A673 (cell line): ENCODE measurements at regions not wholly inside any gene's neighbourhood (a gene's known extent, or its start where the extent isn't known, plus 50 kb on each side); places are given as distances from the start of the nearest gene placed in this dataset.

Experiments
- BruUV-seq: library from RNA; stranded (reverse); fragments of 400-500 nt; replicated peaks from 2 replicates; lab custom pipeline; 2021; lab: Mats Ljungman, UMichigan
- CTCF ChIA-PET: fragments of 300-600 bp; sonication (Branson Sonifier 250); formaldehyde crosslinking; loops from one replicate; lab custom pipeline; 2022; ENCODE audit warnings: antibody characterized with exemption; lab: Charles Lee
- POLR2A ChIA-PET: fragments of 300-600 bp; sonication (Branson Sonifier 250); formaldehyde crosslinking; loops from one replicate; lab custom pipeline; 2022; ENCODE audit warnings: antibody characterized with exemption; ENCODE audit not compliant: low non-redundant PET; lab: Charles Lee
- DNase-seq: peaks from one replicate; pipeline ENCODE4 v3.0.0-alpha.2; 2015; ENCODE audit warnings: low spot score
- H3K27ac ChIP-seq: fragments of 200-600 bp; sonication (generic); 2 replicates; pipeline ENCODE4 v1.5.1; 2016; ENCODE audit warnings: mixed run types, low read depth, mild to moderate bottlenecking, mixed read lengths, antibody characterized with exemption, low read length; ENCODE audit not compliant: poor library complexity, severe bottlenecking
- H3K27me3 ChIP-seq: fragments of 200-600 bp; sonication (generic); replicated peaks from 2 replicates; pipeline ENCODE4 v1.6.1; 2017; ENCODE audit warnings: mixed run types, low read depth, mild to moderate bottlenecking, mixed read lengths, antibody characterized with exemption, low read length; ENCODE audit not compliant: insufficient read depth, poor library complexity
- H3K36me3 ChIP-seq: fragments of 200-600 bp; sonication (generic); 2 replicates; pipeline ENCODE4 v1.6.1; 2016; ENCODE audit warnings: mixed run types, mild to moderate bottlenecking, mixed read lengths, antibody characterized with exemption, low read length; ENCODE audit not compliant: insufficient read depth, poor library complexity, severe bottlenecking
- H3K4me1 ChIP-seq: fragments of 200-600 bp; sonication (generic); 2 replicates; pipeline ENCODE4 v1.6.1; 2017; ENCODE audit warnings: mixed run types, mild to moderate bottlenecking, mixed read lengths, antibody characterized with exemption, low read length; ENCODE audit not compliant: insufficient read depth, poor library complexity, severe bottlenecking
- H3K4me3 ChIP-seq: fragments of 200-600 bp; sonication (generic); 2 replicates; pipeline ENCODE4 v1.5.1; 2016; ENCODE audit warnings: low read depth, mixed run types, mild to moderate bottlenecking, mixed read lengths, low read length; ENCODE audit not compliant: poor library complexity, severe bottlenecking
- H3K9me3 ChIP-seq: fragments of 200-600 bp; sonication (generic); 2 replicates; pipeline ENCODE4 v1.6.1; 2016; ENCODE audit warnings: mixed run types, low read depth, mild to moderate bottlenecking, mixed read lengths, antibody characterized with exemption, low read length; ENCODE audit not compliant: poor library complexity, severe bottlenecking
- EZH2 ChIP-seq: fragments of 200-600 bp; sonication (generic); IDR thresholded peaks from 2 replicates; pipeline ENCODE4 v1.6.1; 2017; ENCODE audit warnings: borderline replicate concordance, low read depth, mild to moderate bottlenecking, mixed read lengths, antibody characterized with exemption, low read length; ENCODE audit not compliant: poor library complexity, severe bottlenecking
- intact Hi-C: fragments of 100-400 bp; cut with micrococcal nuclease; formaldehyde crosslinking; loops from one replicate; pipeline ENCODE4 v1.10.0; 2022; ENCODE audit not compliant: unreplicated experiment
- TF ChIP-seq, protein P1 (sequence below): fragments of 300-800, 200-600 bp; sonication (generic); conservative IDR thresholded peaks from 2 replicates; pipeline ENCODE4 v1.5.1; 2017; ENCODE audit warnings: low read depth, mild to moderate bottlenecking, antibody characterized with exemption, low read length, moderate library complexity, mixed read lengths

DNA sequence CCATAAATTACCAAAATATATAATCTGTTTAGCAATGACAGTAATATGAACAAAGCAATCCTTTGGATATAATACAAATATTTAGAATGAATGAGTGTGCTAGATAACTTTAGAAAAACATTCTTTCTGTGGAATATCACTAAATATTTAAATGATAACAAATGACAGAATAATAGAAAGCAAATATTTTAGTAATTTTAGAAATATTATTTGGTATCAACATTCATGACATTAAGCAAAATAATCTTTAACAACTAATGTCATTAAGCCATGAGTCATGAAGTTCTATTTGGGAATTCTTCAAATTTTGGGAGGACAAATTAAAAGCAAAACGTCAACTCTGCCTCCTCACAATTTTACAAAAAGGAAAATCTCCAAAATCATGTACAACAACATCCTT is 844.8 kb upstream of the LRRN3 start:
- Histone ChIP-seq H3K9me3 (no peaks in the 10 kb centered on the region), H3K4me1 (no peaks in the 10 kb centered on the region), H3K36me3 (no peaks in the 10 kb centered on the region), H3K27me3 (no peaks in the 10 kb centered on the region), H3K4me3 (no peak overlapping the region), H3K27ac (no peak overlapping the region)
- no TSS peak for BruUV-seq
- CTCF ChIA-PET = no interaction called here
- POLR2A ChIA-PET = no interaction called here
- intact Hi-C loops = no loop called here
- no peak for DNase-seq
- no peak for TF ChIP-seq EZH2
- TF ChIP-seq, protein P1, sequence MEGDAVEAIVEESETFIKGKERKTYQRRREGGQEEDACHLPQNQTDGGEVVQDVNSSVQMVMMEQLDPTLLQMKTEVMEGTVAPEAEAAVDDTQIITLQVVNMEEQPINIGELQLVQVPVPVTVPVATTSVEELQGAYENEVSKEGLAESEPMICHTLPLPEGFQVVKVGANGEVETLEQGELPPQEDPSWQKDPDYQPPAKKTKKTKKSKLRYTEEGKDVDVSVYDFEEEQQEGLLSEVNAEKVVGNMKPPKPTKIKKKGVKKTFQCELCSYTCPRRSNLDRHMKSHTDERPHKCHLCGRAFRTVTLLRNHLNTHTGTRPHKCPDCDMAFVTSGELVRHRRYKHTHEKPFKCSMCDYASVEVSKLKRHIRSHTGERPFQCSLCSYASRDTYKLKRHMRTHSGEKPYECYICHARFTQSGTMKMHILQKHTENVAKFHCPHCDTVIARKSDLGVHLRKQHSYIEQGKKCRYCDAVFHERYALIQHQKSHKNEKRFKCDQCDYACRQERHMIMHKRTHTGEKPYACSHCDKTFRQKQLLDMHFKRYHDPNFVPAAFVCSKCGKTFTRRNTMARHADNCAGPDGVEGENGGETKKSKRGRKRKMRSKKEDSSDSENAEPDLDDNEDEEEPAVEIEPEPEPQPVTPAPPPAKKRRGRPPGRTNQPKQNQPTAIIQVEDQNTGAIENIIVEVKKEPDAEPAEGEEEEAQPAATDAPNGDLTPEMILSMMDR = no peak

DNA sequence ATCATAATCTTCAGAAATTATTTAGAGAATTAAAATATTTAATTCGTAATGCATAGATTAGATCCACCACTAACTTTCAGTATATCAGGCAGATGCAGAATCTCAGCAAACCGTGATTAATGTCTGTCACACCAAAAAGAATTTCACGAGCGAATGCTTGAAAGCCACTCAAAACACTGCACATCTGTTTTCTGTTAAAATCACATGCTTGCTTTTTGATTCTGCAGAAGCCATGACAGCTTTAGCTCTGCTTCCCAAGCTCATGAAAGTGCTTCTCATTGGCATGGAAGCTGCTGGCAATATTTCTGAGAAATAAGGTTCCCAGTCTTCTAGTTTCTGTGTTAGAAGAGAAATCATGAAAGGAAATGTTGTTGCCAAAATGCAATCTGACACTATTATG is 837.8 kb upstream of the LRRN3 start:
- Histone ChIP-seq H3K27me3 (no peaks in the 10 kb centered on the region), H3K4me1 (no peaks in the 10 kb centered on the region), H3K4me3 (no peak overlapping the region), H3K9me3 (no peaks in the 10 kb centered on the region), H3K27ac (no peak overlapping the region), H3K36me3 (no peaks in the 10 kb centered on the region)
- POLR2A ChIA-PET = no interaction called here
- intact Hi-C loops = no loop called here
- peak; percentile 6 for DNase-seq
- CTCF ChIA-PET = no interaction called here
- no TSS peak for BruUV-seq
- TF ChIP-seq, protein P1 = no peak
- no peak for TF ChIP-seq EZH2

DNA sequence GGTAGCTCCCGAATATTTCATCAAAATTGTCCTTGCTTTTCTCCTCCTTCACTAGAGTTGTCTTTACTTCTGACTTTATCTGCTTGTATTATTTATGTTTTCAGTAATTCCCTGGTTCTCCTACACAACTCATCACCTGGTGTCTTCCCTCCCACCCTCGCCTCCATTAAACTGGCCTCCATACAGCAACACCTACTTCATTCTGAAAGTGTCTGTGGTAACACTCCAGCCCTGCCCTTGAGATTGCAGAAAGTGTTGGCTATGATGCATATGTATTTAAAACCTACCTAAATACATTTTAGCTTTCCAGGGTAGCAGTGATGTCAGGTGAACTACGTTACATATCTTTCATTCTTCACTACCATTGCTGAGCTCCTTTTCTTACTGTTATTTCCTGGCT is 833.3 kb upstream of the LRRN3 start:
- TF ChIP-seq, protein P1 = no peak
- TF ChIP-seq EZH2 = no peak
- Histone ChIP-seq H3K4me3 (no peak overlapping the region), H3K27me3 (no peaks in the 10 kb centered on the region), H3K27ac (no peak overlapping the region), H3K4me1 (no peaks in the 10 kb centered on the region), H3K9me3 (no peaks in the 10 kb centered on the region), H3K36me3 (no peaks in the 10 kb centered on the region)
- CTCF ChIA-PET = no interaction called here
- no peak for DNase-seq
- POLR2A ChIA-PET = no interaction called here
- no TSS peak for BruUV-seq
- intact Hi-C loops = no loop called here
